ENCODE measurements at regions not wholly inside any gene's neighbourhood (a gene's known extent, or its start where the extent isn't known, plus 50 kb on each side); places are given as distances from the start of the nearest gene placed in this dataset.

DNA sequence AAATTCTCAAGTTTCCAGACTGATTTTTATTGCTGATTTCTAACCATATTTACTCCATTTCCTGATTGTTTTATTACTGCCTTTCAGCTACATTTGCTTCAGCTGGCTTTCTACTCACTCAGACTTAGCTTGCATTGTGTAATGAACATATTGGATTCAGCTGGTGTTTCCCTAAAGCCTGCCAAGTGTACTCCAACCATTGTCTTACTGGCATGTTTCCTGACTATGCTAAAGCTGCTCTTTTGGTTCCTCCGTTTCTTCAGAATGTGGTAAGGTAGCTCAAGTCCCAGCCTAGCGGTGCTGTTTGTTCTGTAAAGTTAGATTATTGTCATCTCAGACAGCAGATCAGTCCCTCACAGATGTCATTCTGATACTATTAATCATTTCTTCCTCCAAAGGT lies 53.1 kb upstream of the GLRA2 start:
- H3K27me3 ChIP-seq (ENCODE audit: insufficient read depth, low read length): no peaks in the 10 kb centered on the region
- H3K4me1 ChIP-seq (ENCODE audit: insufficient read depth, low read length): no peaks in the 10 kb centered on the region
- H3K36me3 ChIP-seq (ENCODE audit: insufficient read depth, low read depth, low read length): no peaks in the 10 kb centered on the region
- H3K27ac ChIP-seq (ENCODE audit: low read length): no peak overlapping the region
- H3K9me3 ChIP-seq (ENCODE audit: insufficient read depth, low read depth, low read length): no peaks in the 10 kb centered on the region
- H3K9ac ChIP-seq (ENCODE audit: low read depth, low read length): no peak overlapping the region
- H3K4me3 ChIP-seq (ENCODE audit: low read length): no peak overlapping the region

DNA sequence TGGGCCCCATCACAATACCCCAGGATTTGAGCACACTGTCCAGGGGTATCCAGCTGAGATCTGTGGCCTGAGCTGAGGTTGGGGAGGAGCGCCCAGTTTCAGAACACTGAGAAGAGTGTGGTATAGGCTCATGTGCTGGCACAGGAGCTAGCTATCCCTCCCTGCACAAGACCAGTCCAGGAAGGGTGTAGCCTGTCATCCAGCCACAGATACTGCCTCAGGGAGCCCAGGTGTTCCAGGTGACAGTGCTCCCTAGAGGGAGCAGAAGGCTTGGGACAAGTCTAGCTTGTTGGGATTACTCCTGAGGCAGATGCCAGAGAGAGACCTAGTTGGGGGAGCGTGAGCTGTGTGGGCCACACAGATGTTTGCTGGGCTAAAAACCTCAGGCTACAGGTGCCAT lies 79.6 kb upstream of the GLRA2 start:
- Histone ChIP-seq H3K36me3 (ENCODE audit: insufficient read depth, low read depth, low read length) (no peaks in the 10 kb centered on the region), H3K9ac (ENCODE audit: low read depth, low read length) (no peak overlapping the region), H3K27ac (ENCODE audit: low read length) (no peak overlapping the region), H3K4me1 (ENCODE audit: insufficient read depth, low read length) (no peaks in the 10 kb centered on the region), H3K4me3 (ENCODE audit: low read length) (no peak overlapping the region), H3K27me3 (ENCODE audit: insufficient read depth, low read length) (no peaks in the 10 kb centered on the region), H3K9me3 (ENCODE audit: insufficient read depth, low read depth, low read length) (no peaks in the 10 kb centered on the region)

DNA sequence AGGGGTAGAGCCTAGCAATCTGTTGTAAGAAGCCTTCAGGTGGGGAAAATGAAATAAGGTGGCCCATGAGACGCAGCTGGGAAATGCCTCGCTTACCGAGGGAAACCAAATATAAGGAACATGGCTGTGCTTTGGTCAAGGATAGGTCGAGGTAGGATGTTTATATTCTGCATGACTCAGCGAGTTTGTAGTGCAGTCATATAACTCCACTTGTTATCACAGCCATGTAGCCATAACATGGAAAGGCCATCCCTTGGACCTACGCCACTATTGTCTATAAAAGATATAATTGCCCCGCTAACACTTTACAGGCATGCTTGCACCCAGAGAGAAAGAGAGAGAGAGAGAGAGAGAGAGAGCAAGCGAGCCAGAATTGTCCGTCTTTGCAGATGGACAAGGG lies 80.9 kb upstream of the GLRA2 start:
- no peaks in the 10 kb centered on the region for H3K36me3 ChIP-seq (ENCODE audit: insufficient read depth, low read depth, low read length)
- no peaks in the 10 kb centered on the region for H3K4me1 ChIP-seq (ENCODE audit: insufficient read depth, low read length)
- no peaks in the 10 kb centered on the region for H3K9me3 ChIP-seq (ENCODE audit: insufficient read depth, low read depth, low read length)
- H3K27me3 ChIP-seq (ENCODE audit: insufficient read depth, low read length): no peaks in the 10 kb centered on the region
- no peak overlapping the region for H3K9ac ChIP-seq (ENCODE audit: low read depth, low read length)
- H3K27ac ChIP-seq (ENCODE audit: low read length): no peak overlapping the region
- H3K4me3 ChIP-seq (ENCODE audit: low read length): no peak overlapping the region

DNA sequence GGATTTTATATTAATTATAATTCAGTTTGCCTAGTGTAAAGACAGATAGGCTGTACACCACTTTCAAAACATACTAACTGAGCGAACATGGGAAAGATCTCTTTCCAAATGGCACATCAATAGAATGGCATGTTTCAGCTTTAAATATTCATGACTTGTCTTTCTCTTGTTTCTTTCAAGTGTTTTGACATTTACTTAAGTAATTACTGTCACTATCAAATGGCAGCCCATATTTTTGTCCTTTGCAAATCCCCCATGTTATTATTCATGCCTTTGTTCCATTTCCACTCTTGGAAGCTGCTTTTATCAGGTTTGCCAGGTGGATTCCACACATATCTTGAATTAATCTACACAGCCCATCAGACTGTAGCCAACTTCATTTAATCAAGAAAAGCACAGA lies 89.2 kb upstream of the GLRA2 start:
- Histone ChIP-seq H3K4me1 (ENCODE audit: insufficient read depth, low read length) (no peaks in the 10 kb centered on the region), H3K27ac (ENCODE audit: low read length) (no peak overlapping the region), H3K27me3 (ENCODE audit: insufficient read depth, low read length) (no peaks in the 10 kb centered on the region), H3K9ac (ENCODE audit: low read depth, low read length) (no peak overlapping the region), H3K9me3 (ENCODE audit: insufficient read depth, low read depth, low read length) (no peaks in the 10 kb centered on the region), H3K36me3 (ENCODE audit: insufficient read depth, low read depth, low read length) (no peaks in the 10 kb centered on the region), H3K4me3 (ENCODE audit: low read length) (no peak overlapping the region)

DNA sequence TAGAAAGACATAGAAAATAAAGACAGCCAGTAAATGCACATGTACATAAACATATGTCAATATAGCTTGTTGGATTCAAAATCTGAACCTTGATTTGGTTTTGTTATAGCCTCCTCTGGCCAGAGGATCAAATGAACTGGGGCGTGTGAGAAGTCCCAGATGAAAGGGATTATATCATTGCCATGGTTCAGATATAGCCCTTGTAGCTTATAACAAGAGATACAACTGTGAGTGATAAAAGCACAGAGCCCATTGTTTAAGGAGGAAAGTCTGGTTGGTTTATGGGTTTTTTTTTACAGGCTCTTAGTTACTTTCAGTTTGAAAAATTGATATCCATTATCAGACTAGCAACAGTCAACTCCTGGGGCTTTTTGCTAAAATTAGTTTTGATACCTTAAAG lies 101.7 kb upstream of the GLRA2 start:
- no peak overlapping the region for H3K4me3 ChIP-seq (ENCODE audit: low read length)
- H3K4me1 ChIP-seq (ENCODE audit: insufficient read depth, low read length): no peaks in the 10 kb centered on the region
- no peak overlapping the region for H3K27ac ChIP-seq (ENCODE audit: low read length)
- no peaks in the 10 kb centered on the region for H3K27me3 ChIP-seq (ENCODE audit: insufficient read depth, low read length)
- no peaks in the 10 kb centered on the region for H3K9me3 ChIP-seq (ENCODE audit: insufficient read depth, low read depth, low read length)
- H3K9ac ChIP-seq (ENCODE audit: low read depth, low read length): no peak overlapping the region
- H3K36me3 ChIP-seq (ENCODE audit: insufficient read depth, low read depth, low read length): no peaks in the 10 kb centered on the region

DNA sequence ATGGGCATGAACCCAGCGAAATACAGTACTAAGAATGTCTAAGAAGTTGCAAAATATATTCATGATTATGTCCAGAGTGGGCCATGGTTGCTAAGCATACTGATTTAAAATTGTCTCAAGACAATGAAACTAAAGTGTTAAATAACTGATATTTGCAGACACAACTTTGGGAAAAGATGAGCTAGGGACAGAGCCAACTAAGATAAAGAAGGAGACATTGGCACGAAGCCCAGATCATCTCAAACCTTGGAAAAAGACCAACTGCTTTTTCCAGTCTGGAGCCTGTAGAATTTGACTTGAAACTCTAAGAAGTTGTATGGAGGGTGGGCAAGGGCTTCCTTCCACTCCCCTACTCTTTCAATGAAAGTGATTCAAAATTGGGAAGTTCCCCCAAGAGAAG lies 108.5 kb upstream of the GLRA2 start:
- Histone ChIP-seq H3K36me3 (ENCODE audit: insufficient read depth, low read depth, low read length) (no peaks in the 10 kb centered on the region), H3K27me3 (ENCODE audit: insufficient read depth, low read length) (no peaks in the 10 kb centered on the region), H3K9me3 (ENCODE audit: insufficient read depth, low read depth, low read length) (no peaks in the 10 kb centered on the region), H3K4me3 (ENCODE audit: low read length) (no peak overlapping the region), H3K9ac (ENCODE audit: low read depth, low read length) (no peak overlapping the region), H3K4me1 (ENCODE audit: insufficient read depth, low read length) (no peaks in the 10 kb centered on the region), H3K27ac (ENCODE audit: low read length) (no peak overlapping the region)

DNA sequence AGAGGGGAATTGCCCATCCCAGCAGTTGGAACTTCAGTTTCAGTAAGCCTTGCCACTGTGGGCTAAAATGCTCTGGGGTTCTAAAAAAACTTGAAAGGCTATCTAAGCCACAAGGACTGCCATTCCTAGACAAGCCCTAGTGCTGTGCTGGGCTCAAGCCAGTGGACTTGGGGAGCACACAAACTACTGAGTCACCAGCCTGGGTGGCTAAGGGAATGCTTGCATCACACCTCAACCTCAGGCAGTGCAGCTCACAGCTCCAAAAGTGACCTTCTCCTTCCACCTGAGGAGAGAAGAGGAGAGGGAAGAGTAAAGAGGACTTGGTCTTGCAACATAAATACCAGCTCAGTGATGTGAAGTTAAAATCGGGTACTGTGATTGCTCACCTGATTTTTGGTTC lies 116.7 kb upstream of the GLRA2 start:
- H3K27me3 ChIP-seq (ENCODE audit: insufficient read depth, low read length): no peaks in the 10 kb centered on the region
- no peak overlapping the region for H3K9ac ChIP-seq (ENCODE audit: low read depth, low read length)
- no peaks in the 10 kb centered on the region for H3K9me3 ChIP-seq (ENCODE audit: insufficient read depth, low read depth, low read length)
- no peaks in the 10 kb centered on the region for H3K36me3 ChIP-seq (ENCODE audit: insufficient read depth, low read depth, low read length)
- H3K4me3 ChIP-seq (ENCODE audit: low read length): no peak overlapping the region
- H3K4me1 ChIP-seq (ENCODE audit: insufficient read depth, low read length): no peaks in the 10 kb centered on the region
- H3K27ac ChIP-seq (ENCODE audit: low read length): no peak overlapping the region

DNA sequence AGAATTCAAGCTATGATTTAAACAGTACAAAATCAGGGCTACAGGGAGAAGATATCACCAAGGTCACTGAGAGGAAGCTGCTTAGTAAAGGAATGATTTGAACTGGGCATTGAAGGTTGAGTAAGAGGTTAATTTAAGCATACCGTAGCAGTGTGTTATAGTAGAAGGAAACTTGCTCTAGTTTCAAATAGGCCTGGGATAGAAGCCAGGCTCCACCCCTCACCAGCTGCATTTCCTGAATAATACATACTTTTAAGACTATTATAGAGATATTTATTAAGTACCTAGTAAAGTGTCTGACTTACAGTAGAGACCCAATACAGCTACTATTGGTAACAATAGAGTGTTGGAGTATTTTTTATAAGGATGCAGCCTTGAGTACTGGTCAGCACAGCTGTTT lies 118.0 kb upstream of the GLRA2 start:
- Histone ChIP-seq H3K27ac (ENCODE audit: low read length) (no peak overlapping the region), H3K27me3 (ENCODE audit: insufficient read depth, low read length) (no peaks in the 10 kb centered on the region), H3K4me3 (ENCODE audit: low read length) (no peak overlapping the region), H3K4me1 (ENCODE audit: insufficient read depth, low read length) (no peaks in the 10 kb centered on the region), H3K9me3 (ENCODE audit: insufficient read depth, low read depth, low read length) (no peaks in the 10 kb centered on the region), H3K9ac (ENCODE audit: low read depth, low read length) (no peak overlapping the region), H3K36me3 (ENCODE audit: insufficient read depth, low read depth, low read length) (no peaks in the 10 kb centered on the region)

DNA sequence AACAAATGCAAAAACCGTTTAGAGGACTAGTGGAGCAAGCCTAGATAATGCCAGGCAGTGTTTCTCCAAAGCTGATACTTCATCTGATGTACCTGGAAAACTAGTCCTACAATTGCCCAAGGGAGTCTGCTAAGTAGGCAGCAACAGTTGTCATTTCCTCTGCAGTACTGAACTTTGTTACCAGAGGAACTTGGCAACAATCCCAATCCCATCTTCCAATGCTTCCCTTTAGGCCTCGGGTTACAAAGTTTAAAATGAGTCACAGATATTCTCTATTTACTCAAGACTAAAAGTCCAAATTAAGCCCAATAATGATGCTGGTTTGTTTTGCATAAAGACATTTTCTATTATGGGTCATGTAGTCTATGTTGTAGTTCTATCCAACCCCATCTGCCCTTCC lies 120.0 kb upstream of the GLRA2 start:
- no peaks in the 10 kb centered on the region for H3K27me3 ChIP-seq (ENCODE audit: insufficient read depth, low read length)
- H3K9me3 ChIP-seq (ENCODE audit: insufficient read depth, low read depth, low read length): no peaks in the 10 kb centered on the region
- no peak overlapping the region for H3K27ac ChIP-seq (ENCODE audit: low read length)
- no peaks in the 10 kb centered on the region for H3K4me1 ChIP-seq (ENCODE audit: insufficient read depth, low read length)
- H3K36me3 ChIP-seq (ENCODE audit: insufficient read depth, low read depth, low read length): no peaks in the 10 kb centered on the region
- no peak overlapping the region for H3K9ac ChIP-seq (ENCODE audit: low read depth, low read length)
- no peak overlapping the region for H3K4me3 ChIP-seq (ENCODE audit: low read length)

DNA sequence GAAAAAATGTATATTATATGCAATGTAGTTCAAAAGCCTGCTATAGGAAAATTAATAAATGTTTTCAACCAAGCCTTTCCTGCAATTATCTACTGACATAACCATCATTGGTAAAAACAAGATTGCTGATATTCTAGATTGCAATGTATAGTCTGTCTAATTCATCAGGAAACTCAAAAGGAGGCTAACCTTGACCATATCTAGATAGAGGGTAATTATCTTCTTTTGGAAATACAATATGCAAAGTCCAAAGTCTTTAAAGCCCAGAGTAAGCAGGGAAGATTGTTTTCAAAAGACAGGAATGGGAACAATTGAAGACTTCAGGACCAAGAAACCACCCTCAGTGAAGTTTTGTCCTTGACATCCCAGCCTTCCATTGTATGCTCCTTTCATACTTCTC lies 123.1 kb upstream of the GLRA2 start:
- Histone ChIP-seq H3K27me3 (ENCODE audit: insufficient read depth, low read length) (no peaks in the 10 kb centered on the region), H3K27ac (ENCODE audit: low read length) (no peak overlapping the region), H3K4me1 (ENCODE audit: insufficient read depth, low read length) (no peaks in the 10 kb centered on the region), H3K4me3 (ENCODE audit: low read length) (no peak overlapping the region), H3K36me3 (ENCODE audit: insufficient read depth, low read depth, low read length) (no peaks in the 10 kb centered on the region), H3K9ac (ENCODE audit: low read depth, low read length) (no peak overlapping the region), H3K9me3 (ENCODE audit: insufficient read depth, low read depth, low read length) (no peaks in the 10 kb centered on the region)

DNA sequence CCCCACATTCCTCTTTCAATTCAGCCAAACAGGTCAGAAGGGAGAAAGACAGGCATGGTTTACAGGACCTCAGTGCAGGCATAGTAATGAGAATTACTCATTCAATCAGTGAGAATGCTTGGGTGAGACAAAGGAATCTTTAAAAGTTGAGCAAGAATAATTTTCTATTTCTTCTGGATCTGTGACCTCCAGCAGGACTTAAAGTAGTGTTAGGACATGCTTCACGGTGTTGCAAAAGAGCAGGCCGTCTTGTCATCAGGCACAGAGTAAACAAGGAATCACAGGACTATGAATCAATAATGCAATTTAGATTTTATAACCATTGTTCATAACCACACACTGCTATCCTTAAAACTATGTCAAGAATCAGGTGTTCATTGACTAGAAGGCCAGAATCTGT lies 130.6 kb upstream of the GLRA2 start:
- H3K9ac ChIP-seq (ENCODE audit: low read depth, low read length): no peak overlapping the region
- no peak overlapping the region for H3K4me3 ChIP-seq (ENCODE audit: low read length)
- no peaks in the 10 kb centered on the region for H3K9me3 ChIP-seq (ENCODE audit: insufficient read depth, low read depth, low read length)
- H3K27ac ChIP-seq (ENCODE audit: low read length): no peak overlapping the region
- no peaks in the 10 kb centered on the region for H3K36me3 ChIP-seq (ENCODE audit: insufficient read depth, low read depth, low read length)
- H3K27me3 ChIP-seq (ENCODE audit: insufficient read depth, low read length): no peaks in the 10 kb centered on the region
- no peaks in the 10 kb centered on the region for H3K4me1 ChIP-seq (ENCODE audit: insufficient read depth, low read length)

DNA sequence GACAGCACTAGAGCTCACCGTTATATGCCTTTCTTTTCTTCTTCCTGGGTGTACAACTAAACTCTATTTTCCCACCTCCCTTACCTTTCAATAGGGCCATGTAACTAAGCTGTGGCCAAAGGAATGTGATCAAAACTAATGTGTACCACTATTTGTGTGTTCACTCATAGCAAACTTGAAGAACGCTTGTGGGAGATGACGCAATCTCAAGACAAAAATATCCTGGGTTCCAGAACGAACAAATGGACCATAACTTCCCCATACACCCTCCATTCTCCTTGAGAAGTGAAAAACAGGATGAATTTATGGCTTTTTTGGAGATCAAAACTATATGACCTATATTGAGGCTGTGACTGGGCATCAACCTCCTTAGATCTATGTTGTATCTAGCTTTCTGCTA lies 139.7 kb upstream of the GLRA2 start:
- no peak overlapping the region for H3K9ac ChIP-seq (ENCODE audit: low read depth, low read length)

DNA sequence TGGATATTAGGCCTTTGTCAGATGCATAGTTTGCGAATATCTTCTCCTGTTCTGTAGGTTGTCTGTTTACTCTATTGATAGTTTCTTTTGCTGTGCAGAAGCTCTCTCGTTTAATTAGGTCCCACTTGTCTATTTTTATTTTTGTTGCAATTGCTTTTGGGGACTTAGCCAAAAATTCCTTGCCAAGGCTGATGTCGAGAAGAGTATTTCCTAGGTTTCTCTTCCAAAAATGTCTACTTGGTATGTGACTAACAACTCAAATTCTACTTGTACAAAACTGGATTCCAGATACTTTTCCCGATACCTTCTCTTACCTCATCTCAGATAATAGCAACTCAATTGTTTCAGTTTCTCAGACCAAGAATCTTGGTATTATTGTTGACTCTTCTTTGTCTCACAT lies 142.4 kb upstream of the GLRA2 start:
- no peak overlapping the region for H3K4me3 ChIP-seq (ENCODE audit: low read length)
- H3K27ac ChIP-seq (ENCODE audit: low read length): no peak overlapping the region
- H3K4me1 ChIP-seq (ENCODE audit: insufficient read depth, low read length): no peaks in the 10 kb centered on the region
- H3K9ac ChIP-seq (ENCODE audit: low read depth, low read length): no peak overlapping the region
- H3K36me3 ChIP-seq (ENCODE audit: insufficient read depth, low read depth, low read length): no peaks in the 10 kb centered on the region
- no peaks in the 10 kb centered on the region for H3K27me3 ChIP-seq (ENCODE audit: insufficient read depth, low read length)
- no peaks in the 10 kb centered on the region for H3K9me3 ChIP-seq (ENCODE audit: insufficient read depth, low read depth, low read length)

More for the DNA sequence above, 139.7 kb upstream of the GLRA2 start:
- Histone ChIP-seq H3K4me3 (ENCODE audit: low read length) (no peak overlapping the region), H3K27me3 (ENCODE audit: insufficient read depth, low read length) (no peaks in the 10 kb centered on the region), H3K4me1 (ENCODE audit: insufficient read depth, low read length) (no peaks in the 10 kb centered on the region), H3K36me3 (ENCODE audit: insufficient read depth, low read depth, low read length) (no peaks in the 10 kb centered on the region), H3K9me3 (ENCODE audit: insufficient read depth, low read depth, low read length) (no peaks in the 10 kb centered on the region), H3K27ac (ENCODE audit: low read length) (no peak overlapping the region)

Data from iPS-20b (cell line).